GM18502 (cell line): ENCODE measurements at regions not wholly inside any gene's neighbourhood (a gene's known extent, or its start where the extent isn't known, plus 50 kb on each side); places are given as distances from the start of the nearest gene placed in this dataset.

Source experiments
- ATAC-seq: cut with Tn5 transposase; IDR thresholded peaks from one replicate; pipeline ENCODE4 v1.9.1; 2021; ENCODE audit warnings: mild to moderate bottlenecking; ENCODE audit not compliant: unreplicated experiment, poor library complexity

- no peak for ATAC-seq
Measured at GRCh38 chr17:74055508-74056160, 147.8 kb upstream of the RPL38 start.

DNA sequence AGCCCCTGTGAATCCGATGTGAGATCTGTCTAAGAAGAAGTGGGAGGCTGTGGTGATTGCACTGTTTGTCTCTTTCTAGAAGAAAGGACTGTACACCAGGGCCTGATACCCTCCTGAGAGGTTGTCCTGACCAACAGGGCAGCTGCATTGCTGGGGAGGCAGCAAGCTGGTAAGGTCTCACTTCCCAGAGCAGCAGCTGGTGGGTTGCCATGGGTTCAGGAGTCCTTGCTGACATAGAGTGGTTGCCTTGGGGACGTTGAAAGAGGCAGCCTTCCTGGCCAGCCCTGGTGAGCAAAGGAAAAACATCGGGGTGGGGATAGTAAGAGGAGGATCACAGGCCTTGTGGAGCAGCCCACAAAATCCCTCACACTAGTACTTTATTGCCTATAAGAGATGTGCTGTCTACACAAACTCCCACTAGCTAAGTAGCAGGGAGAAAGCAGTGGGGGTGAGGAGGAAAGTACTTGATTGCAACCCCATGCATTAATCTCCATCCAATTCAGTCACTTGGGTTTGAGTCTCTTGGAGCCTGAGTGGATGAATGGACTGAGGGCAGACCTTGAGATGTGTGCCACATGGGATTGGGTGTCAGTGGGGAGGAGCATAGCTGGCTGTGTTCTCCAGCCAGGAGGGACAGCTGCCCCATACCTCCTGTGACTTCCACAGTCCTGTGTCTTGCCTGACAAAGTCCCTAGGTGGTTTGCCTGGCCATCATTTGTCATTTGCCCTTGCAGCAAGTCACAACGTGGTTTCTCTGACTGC lies 143.8 kb upstream of the RPL38 start:
- ATAC-seq = no peak

GRCh38 chr17:74061758-74062157 lies 141.7 kb upstream of the RPL38 start:
- no peak for ATAC-seq

GRCh38 chr17:74062234-74062633 lies 141.2 kb upstream of the RPL38 start:
- ATAC-seq = no peak

DNA sequence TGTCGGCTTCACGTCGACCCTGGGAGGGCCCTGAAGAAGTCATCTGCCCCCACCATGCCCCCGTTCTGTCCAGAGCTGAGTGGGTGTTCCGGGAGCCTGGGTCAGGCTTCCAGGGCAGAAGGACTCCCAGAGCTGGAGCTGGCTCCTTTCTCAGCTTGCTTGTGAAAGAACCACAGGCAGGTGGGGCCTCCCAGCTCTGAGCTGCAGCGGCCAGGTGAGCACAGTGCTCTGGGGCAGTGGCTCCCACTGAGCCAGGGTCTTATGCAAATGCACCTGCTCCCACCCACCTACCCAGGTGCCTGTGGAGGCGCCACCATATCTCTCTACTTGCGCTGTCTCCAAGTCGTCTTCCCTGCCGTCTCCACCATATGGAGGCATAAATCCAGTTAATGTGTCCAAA lies 140.0 kb upstream of the RPL38 start:
- no peak for ATAC-seq

- no peak for ATAC-seq
Measured at GRCh38 chr17:74070374-74070773, 133.1 kb upstream of the RPL38 start.

DNA sequence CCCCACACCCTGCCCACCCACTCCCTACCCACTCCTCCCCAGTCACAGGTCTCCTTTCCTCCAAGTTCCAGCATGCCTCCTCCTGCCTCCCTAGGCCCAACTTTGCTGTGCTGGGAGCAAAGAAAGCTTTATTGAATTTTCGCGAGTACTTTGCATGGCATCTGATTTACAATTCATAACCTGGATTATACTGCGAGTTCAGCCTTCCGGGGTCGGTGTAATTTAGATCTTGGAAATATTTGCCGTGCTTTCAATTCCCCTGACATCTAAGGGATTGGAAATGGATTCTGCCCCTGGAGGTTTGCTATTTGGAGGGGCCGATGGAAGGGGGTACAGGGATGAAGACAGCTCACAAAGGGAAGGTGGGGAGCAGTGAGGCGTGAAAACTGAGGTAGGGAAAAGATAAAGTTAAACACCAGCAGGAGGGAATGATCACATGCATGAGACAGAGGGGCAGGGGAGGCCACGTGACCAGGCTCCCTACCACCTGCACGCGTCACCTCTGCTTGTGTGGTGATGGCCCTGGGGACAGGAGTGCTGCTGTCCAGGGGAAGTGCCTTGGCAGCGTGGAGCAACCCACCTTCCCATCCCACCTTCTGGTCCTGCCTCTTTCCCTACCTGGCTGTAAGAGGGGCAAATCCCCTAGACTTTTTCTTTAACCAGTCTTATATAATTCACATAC lies 132.3 kb upstream of the RPL38 start:
- ATAC-seq = no peak

- no peak for ATAC-seq
Measured at GRCh38 chr17:74072340-74072739, 131.1 kb upstream of the RPL38 start.

- ATAC-seq = no peak
Measured at GRCh38 chr17:74076446-74076845, 127.0 kb upstream of the RPL38 start.

GRCh38 chr17:74077231-74077630 lies 126.2 kb upstream of the RPL38 start:
- ATAC-seq = no peak

DNA sequence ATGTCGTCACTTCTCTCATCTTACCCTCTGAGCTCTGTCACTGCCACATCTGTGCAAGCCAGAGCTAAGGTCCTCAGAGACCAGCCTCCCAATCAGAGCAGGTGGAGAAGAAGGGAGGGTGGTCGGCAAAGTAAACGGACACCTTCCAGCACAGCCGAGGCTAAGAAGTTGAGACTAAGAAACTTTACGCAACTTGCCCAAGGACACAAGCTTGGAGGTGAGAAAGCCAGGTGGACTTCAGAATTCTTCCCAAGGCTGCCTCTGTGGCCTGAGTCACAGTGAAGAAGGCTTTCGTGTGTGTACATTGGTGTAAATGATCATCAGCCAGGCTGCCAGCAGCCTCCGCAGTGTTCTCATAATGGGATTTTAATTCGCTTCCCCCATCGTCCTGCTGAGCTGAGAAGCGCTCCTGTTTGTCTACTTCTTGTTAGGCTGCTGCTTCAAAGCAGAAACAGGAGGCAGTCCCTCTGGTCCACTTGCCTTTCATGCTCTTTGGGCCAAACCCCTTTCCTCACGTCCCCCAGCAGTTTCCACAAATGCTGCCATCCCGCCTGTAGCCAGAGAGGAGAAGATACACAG lies 125.0 kb upstream of the RPL38 start:
- ATAC-seq = no peak

DNA sequence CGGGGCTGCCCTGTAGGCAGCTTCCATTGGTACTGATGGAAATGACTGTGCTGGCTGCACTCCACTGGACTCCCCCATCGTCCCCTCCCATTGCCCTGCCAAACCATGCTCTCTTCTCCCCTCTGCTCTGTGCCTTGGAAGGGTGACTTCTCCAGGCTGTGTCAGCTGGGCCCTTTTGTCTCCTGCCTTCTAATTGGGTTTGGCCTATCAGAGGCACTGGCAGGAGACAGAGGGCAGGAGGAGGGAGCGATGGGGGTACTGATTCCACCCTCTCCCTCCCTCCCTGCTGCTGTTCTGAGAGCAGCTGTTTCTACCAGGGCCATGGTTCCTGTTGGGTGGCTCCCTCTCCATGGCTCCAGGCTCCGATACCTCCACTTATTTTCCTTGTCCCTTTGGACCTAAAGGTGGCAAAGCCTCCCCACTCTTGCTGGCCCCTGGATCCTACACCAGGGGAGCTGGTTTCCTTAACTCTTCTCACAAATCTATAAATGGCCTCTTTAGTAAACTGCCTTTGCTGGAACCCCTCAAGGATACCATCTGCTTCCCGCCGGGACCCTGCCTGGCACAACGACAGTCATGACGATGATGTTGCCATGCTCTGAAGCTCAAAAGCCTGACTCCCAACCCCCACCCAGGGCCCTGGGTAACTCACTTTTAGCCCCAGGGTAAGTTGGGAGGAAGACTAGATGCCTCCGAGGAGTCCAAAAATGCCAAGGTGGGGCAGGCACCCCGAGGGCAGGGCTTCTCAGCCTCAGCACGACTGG lies 123.8 kb upstream of the RPL38 start:
- ATAC-seq = no peak

- ATAC-seq = no peak
Measured at GRCh38 chr17:74080656-74081582, 122.6 kb upstream of the RPL38 start.

- ATAC-seq = no peak
Measured at GRCh38 chr17:74082886-74083285, 120.6 kb upstream of the RPL38 start.

GRCh38 chr17:74083321-74083720 lies 120.2 kb upstream of the RPL38 start:
- no peak for ATAC-seq

GRCh38 chr17:74085434-74085833 lies 118.0 kb upstream of the RPL38 start:
- ATAC-seq = no peak

DNA sequence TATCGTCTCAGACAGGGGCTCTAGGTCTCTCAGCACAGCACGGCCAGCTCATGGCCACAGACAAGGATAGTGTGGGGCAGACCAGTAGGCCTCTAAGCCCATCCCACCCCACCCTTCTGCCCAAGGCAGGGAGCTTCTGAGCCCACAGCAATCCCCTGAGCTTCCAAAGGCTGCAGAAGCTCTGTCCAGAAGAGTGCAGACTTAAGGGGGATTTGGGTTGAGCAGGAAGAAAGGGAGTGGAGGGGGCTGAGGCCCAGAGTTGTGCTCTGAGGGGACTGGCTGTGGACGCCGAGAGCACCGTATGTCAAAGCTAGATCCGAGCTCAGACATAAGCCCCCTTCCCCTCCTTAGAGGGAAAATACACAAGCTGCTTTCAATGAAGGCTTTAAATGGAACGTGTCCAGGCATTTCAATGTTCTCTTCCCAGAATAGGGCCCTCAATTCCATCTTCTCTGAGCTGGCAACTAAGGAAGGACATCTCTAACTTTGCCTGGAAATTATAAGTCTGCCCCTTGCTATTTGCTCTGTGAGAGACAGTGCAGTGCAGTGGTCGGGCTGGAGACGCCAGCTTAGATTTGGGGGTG lies 116.4 kb upstream of the RPL38 start:
- no peak for ATAC-seq

DNA sequence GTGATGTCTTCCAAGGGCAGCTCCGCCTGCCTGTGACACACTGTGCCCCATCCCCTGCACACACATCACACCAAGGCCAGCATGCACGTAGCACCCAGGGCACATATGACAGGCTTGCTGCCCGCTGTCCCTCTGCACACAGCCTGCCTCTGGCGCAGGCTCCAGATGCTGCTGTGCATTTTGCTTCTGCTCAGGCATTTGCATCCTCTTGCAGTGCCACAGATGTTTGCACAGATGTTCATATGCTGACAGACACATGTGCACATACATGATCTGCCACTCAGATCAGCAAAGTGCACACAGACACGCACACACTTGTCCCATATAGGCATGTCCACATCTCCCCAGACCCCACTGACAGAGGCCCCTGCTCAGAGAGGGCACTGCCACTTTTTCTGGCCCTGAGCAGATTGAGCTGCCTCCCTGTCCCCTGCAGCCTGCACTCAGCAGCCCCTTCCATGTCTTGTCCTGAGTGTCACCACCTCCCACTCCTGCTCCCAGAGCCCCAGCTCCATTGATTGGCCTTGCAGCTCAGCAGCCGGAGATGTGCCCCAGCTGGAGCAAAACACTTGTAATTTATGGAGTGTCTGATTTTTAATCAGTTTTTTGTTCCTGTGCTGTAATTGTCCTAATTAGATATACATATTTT lies 115.1 kb upstream of the RPL38 start:
- ATAC-seq = no peak

DNA sequence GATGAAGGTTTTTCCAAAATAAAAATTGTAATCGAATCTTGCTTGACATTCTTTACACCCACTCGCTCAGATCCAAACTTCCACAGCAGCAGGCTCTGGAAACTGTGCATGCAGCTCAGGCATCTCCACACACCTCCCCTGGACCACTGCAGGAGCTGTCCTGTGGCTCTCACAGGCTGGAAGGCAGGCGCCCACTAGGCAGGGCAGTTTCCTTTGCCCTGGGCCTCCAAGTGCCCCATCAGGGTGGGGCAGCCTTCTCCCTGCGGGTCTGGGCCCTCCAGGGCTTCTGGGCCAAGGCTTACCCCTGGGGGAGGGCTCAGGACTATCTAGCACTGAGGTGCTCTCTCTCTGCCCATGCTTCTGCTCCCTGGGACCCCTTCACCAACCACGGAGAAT lies 114.5 kb upstream of the RPL38 start:
- no peak for ATAC-seq
